ENCODE measurements at regions not wholly inside any gene's neighbourhood (a gene's known extent, or its start where the extent isn't known, plus 50 kb on each side); places are given as distances from the start of the nearest gene placed in this dataset.

DNA sequence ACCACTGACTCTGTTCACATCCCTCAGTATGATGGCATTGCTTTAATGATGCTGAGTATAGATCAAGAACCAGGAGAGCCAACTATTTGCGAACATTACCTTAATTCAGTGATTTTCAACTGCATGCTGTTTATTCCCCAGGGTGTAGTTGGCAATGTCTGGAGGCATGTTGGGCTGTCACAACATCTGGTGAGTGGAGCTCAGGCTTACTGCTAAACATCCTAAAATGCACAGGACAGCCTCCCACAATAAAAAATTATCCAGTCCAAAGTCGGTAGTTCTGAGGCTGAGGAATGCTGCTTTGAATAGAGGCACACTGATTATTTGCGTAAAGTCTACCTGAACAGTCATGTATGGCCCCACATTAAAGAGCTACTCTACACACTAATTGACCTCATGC lies 94.8 kb upstream of the OPRM1 start:
- no peak for DNase-seq
- Mint-ChIP-seq H3K9me3 (no peaks in the 10 kb centered on the region), H3K27me3 (no peaks in the 10 kb centered on the region), H3K4me1 (no peaks in the 10 kb centered on the region), H3K27ac (no peak overlapping the region), H3K4me3 (no peak overlapping the region), H3K36me3 (ENCODE audit: low read depth) (no peaks in the 10 kb centered on the region)
- POLR2A ChIA-PET: no interaction called here
- ATAC-seq (ENCODE audit: low read depth): no peak
- CTCF ChIA-PET: no interaction called here
- intact Hi-C loops (cut with micrococcal nuclease): no loop called here
- TF ChIP-seq, protein P1, sequence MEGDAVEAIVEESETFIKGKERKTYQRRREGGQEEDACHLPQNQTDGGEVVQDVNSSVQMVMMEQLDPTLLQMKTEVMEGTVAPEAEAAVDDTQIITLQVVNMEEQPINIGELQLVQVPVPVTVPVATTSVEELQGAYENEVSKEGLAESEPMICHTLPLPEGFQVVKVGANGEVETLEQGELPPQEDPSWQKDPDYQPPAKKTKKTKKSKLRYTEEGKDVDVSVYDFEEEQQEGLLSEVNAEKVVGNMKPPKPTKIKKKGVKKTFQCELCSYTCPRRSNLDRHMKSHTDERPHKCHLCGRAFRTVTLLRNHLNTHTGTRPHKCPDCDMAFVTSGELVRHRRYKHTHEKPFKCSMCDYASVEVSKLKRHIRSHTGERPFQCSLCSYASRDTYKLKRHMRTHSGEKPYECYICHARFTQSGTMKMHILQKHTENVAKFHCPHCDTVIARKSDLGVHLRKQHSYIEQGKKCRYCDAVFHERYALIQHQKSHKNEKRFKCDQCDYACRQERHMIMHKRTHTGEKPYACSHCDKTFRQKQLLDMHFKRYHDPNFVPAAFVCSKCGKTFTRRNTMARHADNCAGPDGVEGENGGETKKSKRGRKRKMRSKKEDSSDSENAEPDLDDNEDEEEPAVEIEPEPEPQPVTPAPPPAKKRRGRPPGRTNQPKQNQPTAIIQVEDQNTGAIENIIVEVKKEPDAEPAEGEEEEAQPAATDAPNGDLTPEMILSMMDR (IDR thresholded peaks at IDR 0.05): no peak

DNA sequence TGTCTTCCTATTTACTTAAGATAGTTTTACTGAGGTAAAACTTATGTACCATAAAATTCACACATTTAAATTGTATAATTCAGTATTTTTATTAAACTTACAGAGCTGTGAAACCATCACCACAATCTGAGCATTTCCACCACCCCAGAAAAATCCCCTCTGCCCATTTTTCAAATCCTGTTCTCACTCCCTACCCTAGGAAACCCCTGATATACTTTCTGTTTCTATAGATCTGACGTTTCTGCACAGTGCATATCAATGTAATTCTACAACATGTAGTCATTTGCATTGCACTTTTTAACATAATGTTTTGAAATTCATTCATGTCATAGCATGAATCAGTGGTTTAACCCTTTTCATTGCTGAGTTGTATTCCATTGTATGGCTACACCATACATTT lies 96.7 kb upstream of the OPRM1 start:
- intact Hi-C loops (cut with micrococcal nuclease): no loop called here
- POLR2A ChIA-PET: no interaction called here
- no peaks in the 10 kb centered on the region for H3K36me3 Mint-ChIP-seq (ENCODE audit: low read depth)
- no peak for DNase-seq
- H3K27me3 Mint-ChIP-seq: no peaks in the 10 kb centered on the region
- CTCF ChIA-PET: no interaction called here
- TF ChIP-seq, protein P1 (IDR thresholded peaks at IDR 0.05): no peak
- H3K9me3 Mint-ChIP-seq: no peaks in the 10 kb centered on the region
- no peak for ATAC-seq (ENCODE audit: low read depth)
- no peak overlapping the region for H3K27ac Mint-ChIP-seq
- no peaks in the 10 kb centered on the region for H3K4me1 Mint-ChIP-seq
- H3K4me3 Mint-ChIP-seq: no peak overlapping the region

- intact Hi-C loops (cut with micrococcal nuclease): no loop called here
- ChIA-PET CTCF (no interaction called here), POLR2A (no interaction called here)
- H3K4me3 Mint-ChIP-seq: no peak overlapping the region
- H3K4me1 Mint-ChIP-seq: no peaks in the 10 kb centered on the region
- DNase-seq (no peak), ATAC-seq (ENCODE audit: low read depth) (no peak)
- H3K36me3 Mint-ChIP-seq (ENCODE audit: low read depth): no peaks in the 10 kb centered on the region
- TF ChIP-seq, protein P1 (IDR thresholded peaks at IDR 0.05): no peak
- H3K27me3 Mint-ChIP-seq: no peaks in the 10 kb centered on the region
- H3K27ac Mint-ChIP-seq: no peak overlapping the region
- no peaks in the 10 kb centered on the region for H3K9me3 Mint-ChIP-seq
Measured at GRCh38 chr6:153941768-153942167, 97.3 kb upstream of the OPRM1 start.

GRCh38 chr6:153938876-153939275 lies 100.2 kb upstream of the OPRM1 start:
- no peak overlapping the region for H3K4me3 Mint-ChIP-seq
- TF ChIP-seq, protein P1 (IDR thresholded peaks at IDR 0.05): no peak
- H3K4me1 Mint-ChIP-seq: no peaks in the 10 kb centered on the region
- H3K9me3 Mint-ChIP-seq: peaks cover 8% of the 10 kb centered on the region
- ATAC-seq (ENCODE audit: low read depth) (no peak), DNase-seq (no peak)
- no peak overlapping the region for H3K27ac Mint-ChIP-seq
- POLR2A ChIA-PET: no interaction called here
- no peaks in the 10 kb centered on the region for H3K36me3 Mint-ChIP-seq (ENCODE audit: low read depth)
- H3K27me3 Mint-ChIP-seq: no peaks in the 10 kb centered on the region
- intact Hi-C loops (cut with micrococcal nuclease): no loop called here
- CTCF ChIA-PET: no interaction called here

DNA sequence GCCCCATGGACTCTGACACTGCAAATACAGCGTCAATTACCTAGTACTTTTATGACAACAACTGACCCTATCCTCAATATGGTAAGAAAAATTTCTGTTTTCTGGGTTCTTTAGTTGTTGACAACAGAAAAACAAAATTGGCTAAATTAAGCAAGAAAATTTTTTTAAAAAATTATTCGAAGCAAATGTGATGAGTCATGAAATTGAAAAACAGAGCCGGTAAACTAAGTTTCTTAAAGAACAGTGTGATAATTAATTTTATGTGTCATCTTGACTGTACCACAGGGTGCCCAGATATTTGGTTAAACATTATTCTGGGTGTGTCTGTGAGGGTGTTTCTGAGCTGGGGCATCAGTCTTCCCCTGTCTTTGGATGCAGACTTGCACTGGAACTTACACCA lies 107.6 kb upstream of the OPRM1 start:
- no peak overlapping the region for H3K27ac Mint-ChIP-seq
- no peak for DNase-seq
- ChIA-PET CTCF (no interaction called here), POLR2A (no interaction called here)
- no peaks in the 10 kb centered on the region for H3K4me1 Mint-ChIP-seq
- ATAC-seq (ENCODE audit: low read depth): no peak
- H3K27me3 Mint-ChIP-seq: no peaks in the 10 kb centered on the region
- no peaks in the 10 kb centered on the region for H3K36me3 Mint-ChIP-seq (ENCODE audit: low read depth)
- TF ChIP-seq, protein P1 (IDR thresholded peaks at IDR 0.05): no peak
- no peak overlapping the region for H3K4me3 Mint-ChIP-seq
- H3K9me3 Mint-ChIP-seq: peaks cover 7% of the 10 kb centered on the region
- intact Hi-C loops (cut with micrococcal nuclease): no loop called here
